Activated CD4-positive, alpha-beta memory T cell treated with anti-CD3 and anti-CD28 coated beads, Interleukin-2, amount 10 ng/mL, durations not matched to agents 7 days and 5 days (primary cell): ENCODE measurements at regions not wholly inside any gene's neighbourhood (a gene's known extent, or its start where the extent isn't known, plus 50 kb on each side); places are given as distances from the start of the nearest gene placed in this dataset.

Source experiments
- CTCF ChIA-PET: fragments of 350-600 bp; sonication (Branson Sonifier 250); formaldehyde crosslinking; loops from one replicate; lab custom pipeline; 2021; ENCODE audit warnings: antibody characterized with exemption, inconsistent platforms; lab: Charles Lee
- POLR2A ChIA-PET: fragments of 350-600 bp; sonication (Branson Sonifier 250); formaldehyde crosslinking; loops from one replicate; lab custom pipeline; 2021; ENCODE audit warnings: antibody characterized with exemption; lab: Charles Lee
- DNase-seq: peaks from one replicate; pipeline ENCODE4 v3.0.0-alpha.2; 2020
- H3K27ac Mint-ChIP-seq: one replicate; pipeline ENCODE4 v1.8.0; 2021; ENCODE audit warnings: mild to moderate bottlenecking, mixed read lengths
- H3K27me3 Mint-ChIP-seq: one replicate; pipeline ENCODE4 v1.8.0; 2021; ENCODE audit warnings: mixed read lengths
- H3K36me3 Mint-ChIP-seq: one replicate; pipeline ENCODE4 v1.8.0; 2021; ENCODE audit warnings: low read depth, mixed read lengths
- H3K4me1 Mint-ChIP-seq: one replicate; pipeline ENCODE4 v1.8.0; 2021; ENCODE audit warnings: mixed read lengths
- H3K4me3 Mint-ChIP-seq: one replicate; pipeline ENCODE4 v1.8.0; 2021; ENCODE audit warnings: mild to moderate bottlenecking, mixed read lengths
- H3K9me3 Mint-ChIP-seq: one replicate; pipeline ENCODE4 v1.8.0; 2021; ENCODE audit warnings: mixed read lengths

GRCh38 chr18:66159451-66159850 is 408.6 kb downstream of the CDH7 start:
- CTCF ChIA-PET, result no interaction called here
- no peaks in the 10 kb centered on the region for H3K36me3 Mint-ChIP-seq
- H3K27me3 Mint-ChIP-seq, result no peaks in the 10 kb centered on the region
- H3K4me3 Mint-ChIP-seq, result no peak overlapping the region
- POLR2A ChIA-PET, result no interaction called here
- no peaks in the 10 kb centered on the region for H3K4me1 Mint-ChIP-seq
- no peak overlapping the region for H3K27ac Mint-ChIP-seq
- DNase-seq, result no peak
- peaks cover 5% of the 10 kb centered on the region for H3K9me3 Mint-ChIP-seq

DNA sequence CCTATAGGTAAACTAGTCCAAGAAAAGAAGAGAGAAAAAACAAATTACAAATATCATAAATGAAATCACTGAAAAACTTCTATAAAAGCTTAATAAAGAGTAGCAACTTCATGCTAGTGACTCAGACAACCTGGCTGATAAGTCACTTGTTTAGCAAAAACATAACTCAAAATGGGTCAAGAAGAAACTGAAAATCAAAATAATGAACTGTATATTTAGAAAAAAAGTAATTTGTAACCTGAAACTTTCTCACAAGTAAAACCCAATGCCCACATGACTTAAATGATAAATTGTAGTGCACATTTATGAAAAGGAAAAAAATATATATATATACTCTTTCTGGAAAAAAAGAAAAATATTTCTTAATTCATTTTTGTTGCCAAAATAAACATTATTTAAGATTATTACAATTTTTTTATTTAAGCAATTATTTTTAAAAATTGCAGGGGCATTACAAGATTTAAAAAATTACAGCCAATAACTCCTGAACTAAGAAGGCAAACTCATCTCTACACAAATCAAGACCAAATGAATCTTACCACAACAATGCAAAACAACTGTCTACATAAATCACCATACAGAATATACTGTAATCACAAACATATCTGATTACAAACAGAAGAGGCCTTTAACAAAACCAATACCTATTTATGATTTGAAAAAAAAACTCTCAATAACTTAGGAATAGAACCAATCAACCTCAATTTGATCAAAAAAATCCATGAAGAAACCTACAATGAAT is 406.3 kb downstream of the CDH7 start:
- H3K27ac Mint-ChIP-seq, result no peak overlapping the region
- CTCF ChIA-PET, result no interaction called here

GRCh38 chr18:66150650-66151049 is 399.8 kb downstream of the CDH7 start:
- Mint-ChIP-seq H3K36me3 (no peaks in the 10 kb centered on the region), H3K27me3 (no peaks in the 10 kb centered on the region), H3K4me3 (no peak overlapping the region), H3K9me3 (peaks cover 4% of the 10 kb centered on the region), H3K27ac (no peak overlapping the region), H3K4me1 (no peaks in the 10 kb centered on the region)
- DNase-seq, result no peak
- ChIA-PET CTCF (no interaction called here), POLR2A (no interaction called here)

More for the DNA sequence above, 406.3 kb downstream of the CDH7 start:
- no peaks in the 10 kb centered on the region for H3K36me3 Mint-ChIP-seq
- no peaks in the 10 kb centered on the region for H3K4me1 Mint-ChIP-seq
- DNase-seq, result no peak
- H3K9me3 Mint-ChIP-seq, result no peaks in the 10 kb centered on the region
- POLR2A ChIA-PET, result no interaction called here
- H3K27me3 Mint-ChIP-seq, result no peaks in the 10 kb centered on the region
- H3K4me3 Mint-ChIP-seq, result no peak overlapping the region

- CTCF ChIA-PET, result no interaction called here
These were observed 392.2 kb downstream of the CDH7 start for GRCh38 chr18:66143029-66143428.

DNA sequence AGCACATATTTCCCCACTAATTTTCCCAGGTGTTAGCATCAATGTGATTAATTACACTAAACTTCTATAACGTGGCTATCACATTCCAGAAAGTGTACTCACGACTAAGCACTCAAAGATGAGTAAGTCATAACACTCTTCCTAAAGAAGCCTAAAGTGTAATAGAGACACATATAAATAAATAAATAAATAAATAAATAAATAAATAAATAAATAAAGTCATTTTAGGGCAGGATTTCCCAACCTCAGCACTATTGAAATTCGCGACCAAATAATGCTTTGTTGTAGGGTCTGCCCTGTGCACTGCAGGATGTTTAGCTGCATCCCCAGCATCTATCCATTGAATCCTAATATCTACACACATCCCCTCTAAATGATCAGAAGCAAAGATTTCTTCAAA is 390.9 kb downstream of the CDH7 start:
- CTCF ChIA-PET, result no interaction called here
- H3K27me3 Mint-ChIP-seq, result no peaks in the 10 kb centered on the region
- no peaks in the 10 kb centered on the region for H3K36me3 Mint-ChIP-seq
- peaks cover 3% of the 10 kb centered on the region for H3K9me3 Mint-ChIP-seq
- no peaks in the 10 kb centered on the region for H3K4me1 Mint-ChIP-seq
- POLR2A ChIA-PET, result no interaction called here
- no peak for DNase-seq
- H3K4me3 Mint-ChIP-seq, result no peak overlapping the region
- no peak overlapping the region for H3K27ac Mint-ChIP-seq

More at GRCh38 chr18:66143029-66143428, 392.2 kb downstream of the CDH7 start:
- Mint-ChIP-seq H3K4me3 (no peak overlapping the region), H3K9me3 (peaks cover 3% of the 10 kb centered on the region), H3K36me3 (no peaks in the 10 kb centered on the region), H3K4me1 (no peaks in the 10 kb centered on the region), H3K27me3 (no peaks in the 10 kb centered on the region), H3K27ac (no peak overlapping the region)
- DNase-seq, result no peak
- POLR2A ChIA-PET, result no interaction called here

DNA sequence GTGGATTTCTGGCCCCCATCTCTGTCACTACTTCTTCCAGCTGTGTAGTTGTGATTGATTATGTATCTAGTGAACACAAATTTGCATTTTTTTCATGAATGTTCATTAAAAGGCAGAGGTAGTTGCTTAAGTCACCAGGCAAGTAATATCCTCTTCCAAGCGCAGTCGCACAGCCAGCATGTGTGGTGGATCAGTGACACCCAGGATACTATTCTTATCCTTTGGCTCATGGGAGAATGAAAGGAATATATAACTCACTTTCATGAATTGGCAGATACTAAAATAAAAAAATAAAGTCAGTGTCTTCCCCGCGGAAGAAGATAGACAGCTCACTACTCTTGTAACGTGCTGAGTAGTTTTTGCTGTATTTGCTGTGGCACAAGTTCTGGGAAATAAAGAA is 387.8 kb downstream of the CDH7 start:
- no peaks in the 10 kb centered on the region for H3K27me3 Mint-ChIP-seq
- no peaks in the 10 kb centered on the region for H3K36me3 Mint-ChIP-seq
- POLR2A ChIA-PET, result no interaction called here
- no peak overlapping the region for H3K4me3 Mint-ChIP-seq
- H3K9me3 Mint-ChIP-seq, result peaks cover 7% of the 10 kb centered on the region
- H3K27ac Mint-ChIP-seq, result no peak overlapping the region
- no peak for DNase-seq
- CTCF ChIA-PET, result no interaction called here
- no peaks in the 10 kb centered on the region for H3K4me1 Mint-ChIP-seq

DNA sequence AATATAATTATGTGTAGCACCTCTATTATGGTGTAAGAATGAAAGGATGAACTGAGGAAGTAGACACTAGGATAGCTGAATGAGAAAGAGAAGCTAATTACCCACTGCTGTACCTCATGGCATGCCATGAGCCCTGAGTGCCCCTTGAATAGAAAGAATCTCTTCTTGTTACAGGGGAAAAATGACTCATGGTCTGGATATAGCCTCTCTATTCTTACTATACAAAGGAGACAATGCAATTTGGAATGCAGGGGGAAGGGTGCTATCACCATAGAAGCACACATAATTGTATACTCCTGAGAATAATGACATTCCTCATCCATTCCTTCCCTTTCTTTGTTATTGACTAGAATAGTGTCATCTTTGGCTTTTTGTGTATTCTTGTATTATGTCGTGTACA is 385.2 kb downstream of the CDH7 start:
- Mint-ChIP-seq H3K9me3 (peaks cover 7% of the 10 kb centered on the region), H3K36me3 (no peaks in the 10 kb centered on the region), H3K4me3 (no peak overlapping the region), H3K4me1 (no peaks in the 10 kb centered on the region), H3K27me3 (no peaks in the 10 kb centered on the region), H3K27ac (no peak overlapping the region)
- ChIA-PET CTCF (no interaction called here), POLR2A (no interaction called here)
- no peak for DNase-seq

DNA sequence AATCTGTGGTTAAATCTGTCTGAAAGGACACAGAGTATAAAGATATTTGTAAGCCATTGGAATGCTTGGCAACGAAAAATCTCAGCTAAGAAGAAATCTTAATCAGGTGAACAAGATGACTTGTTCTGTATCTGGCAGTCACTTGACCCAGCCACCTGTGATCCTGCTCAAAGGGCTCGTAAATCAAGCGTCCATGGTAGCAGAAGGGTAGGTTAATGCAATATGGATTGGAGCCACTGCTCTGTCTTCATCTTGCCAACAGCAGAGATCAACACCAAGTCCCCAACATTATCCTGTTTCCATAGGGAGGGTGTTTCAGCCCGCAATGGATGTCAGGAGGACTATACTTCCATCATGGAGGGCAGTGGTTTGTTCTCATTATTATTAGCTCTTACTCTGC is 378.4 kb downstream of the CDH7 start:
- peaks cover 5% of the 10 kb centered on the region for H3K9me3 Mint-ChIP-seq
- no peak for DNase-seq
- no peaks in the 10 kb centered on the region for H3K4me1 Mint-ChIP-seq
- CTCF ChIA-PET, result no interaction called here
- H3K4me3 Mint-ChIP-seq, result no peak overlapping the region
- H3K27ac Mint-ChIP-seq, result no peak overlapping the region
- no peaks in the 10 kb centered on the region for H3K36me3 Mint-ChIP-seq
- POLR2A ChIA-PET, result no interaction called here
- no peaks in the 10 kb centered on the region for H3K27me3 Mint-ChIP-seq

DNA sequence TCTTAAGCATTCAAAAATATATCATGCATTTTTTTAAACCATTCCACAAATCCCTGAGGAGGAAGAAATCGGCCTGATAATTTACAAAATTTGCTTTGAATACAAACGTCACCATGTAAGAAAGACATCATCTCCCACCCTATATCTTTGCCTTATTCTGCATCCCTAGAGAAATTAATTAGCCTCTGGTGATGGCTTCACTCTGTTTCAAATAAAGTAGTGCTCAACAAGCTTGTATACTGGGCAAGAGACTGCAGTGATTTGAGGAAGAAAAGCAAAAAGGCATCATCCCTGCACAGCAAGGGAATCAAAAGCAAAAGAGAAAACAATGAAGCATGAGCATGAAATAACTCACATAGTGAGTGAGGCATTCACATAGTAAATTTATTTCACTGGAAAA is 375.5 kb downstream of the CDH7 start:
- H3K36me3 Mint-ChIP-seq, result no peaks in the 10 kb centered on the region
- no peaks in the 10 kb centered on the region for H3K4me1 Mint-ChIP-seq
- no peak for DNase-seq
- H3K9me3 Mint-ChIP-seq, result peaks cover 6% of the 10 kb centered on the region
- no peak overlapping the region for H3K4me3 Mint-ChIP-seq
- ChIA-PET POLR2A (no interaction called here), CTCF (no interaction called here)
- H3K27me3 Mint-ChIP-seq, result no peaks in the 10 kb centered on the region
- no peak overlapping the region for H3K27ac Mint-ChIP-seq

DNA sequence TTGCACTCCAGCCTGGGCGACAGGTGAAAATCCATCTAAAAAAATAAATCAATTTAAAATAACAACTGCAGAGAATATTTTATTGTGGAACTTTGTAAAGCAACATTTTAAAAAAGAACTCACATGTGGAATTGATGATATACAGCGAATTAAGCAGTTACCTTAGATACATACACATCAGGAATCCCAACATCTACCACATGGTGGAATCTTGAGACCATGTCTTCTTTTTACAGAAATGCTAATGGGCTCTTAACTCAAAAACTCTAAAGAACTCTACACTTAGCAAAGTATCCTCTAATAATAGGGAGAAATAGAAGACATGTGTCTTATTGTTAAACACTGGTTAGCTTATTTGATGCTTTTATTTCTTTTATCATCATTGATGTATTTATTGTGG is 373.6 kb downstream of the CDH7 start:
- CTCF ChIA-PET, result no interaction called here

GRCh38 chr18:66119347-66119746 is 368.5 kb downstream of the CDH7 start:
- CTCF ChIA-PET, result no interaction called here
- Mint-ChIP-seq H3K36me3 (no peaks in the 10 kb centered on the region), H3K4me1 (no peaks in the 10 kb centered on the region), H3K27ac (no peak overlapping the region), H3K27me3 (no peaks in the 10 kb centered on the region), H3K4me3 (no peak overlapping the region), H3K9me3 (peaks cover 4% of the 10 kb centered on the region)
- POLR2A ChIA-PET, result no interaction called here
- no peak for DNase-seq

More for the DNA sequence above, 373.6 kb downstream of the CDH7 start:
- Mint-ChIP-seq H3K4me1 (no peaks in the 10 kb centered on the region), H3K27ac (no peak overlapping the region), H3K4me3 (no peak overlapping the region), H3K9me3 (peaks cover 3% of the 10 kb centered on the region), H3K36me3 (no peaks in the 10 kb centered on the region), H3K27me3 (no peaks in the 10 kb centered on the region)
- no peak for DNase-seq
- POLR2A ChIA-PET, result no interaction called here

GRCh38 chr18:66111018-66111417 is 360.2 kb downstream of the CDH7 start:
- CTCF ChIA-PET, result no interaction called here
- POLR2A ChIA-PET, result no interaction called here

DNA sequence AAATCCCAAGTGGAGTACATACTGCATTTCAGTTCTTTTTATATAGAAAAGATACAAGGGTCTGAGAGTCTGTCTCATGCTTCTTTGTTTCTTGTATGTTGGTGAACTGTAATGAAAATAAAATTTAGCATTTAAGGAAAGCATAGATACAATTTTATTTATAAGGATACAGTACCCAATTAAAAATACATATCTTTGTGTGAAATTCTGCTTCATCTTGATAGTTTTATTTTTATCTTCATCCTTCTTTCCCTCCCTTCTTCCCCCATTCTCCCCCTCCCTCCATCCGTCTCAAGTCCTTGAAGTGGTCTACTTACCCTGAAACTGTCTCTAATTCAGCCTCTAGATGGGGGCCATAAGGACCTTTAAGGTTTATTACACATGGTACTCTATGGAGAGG is 359.8 kb downstream of the CDH7 start:
- no peak overlapping the region for H3K4me3 Mint-ChIP-seq
- ChIA-PET CTCF (no interaction called here), POLR2A (no interaction called here)
- no peaks in the 10 kb centered on the region for H3K36me3 Mint-ChIP-seq
- no peaks in the 10 kb centered on the region for H3K4me1 Mint-ChIP-seq
- DNase-seq, result no peak
- peaks cover 10% of the 10 kb centered on the region for H3K9me3 Mint-ChIP-seq
- H3K27ac Mint-ChIP-seq, result no peak overlapping the region
- no peaks in the 10 kb centered on the region for H3K27me3 Mint-ChIP-seq

More at GRCh38 chr18:66111018-66111417, 360.2 kb downstream of the CDH7 start:
- no peak for DNase-seq
- H3K27me3 Mint-ChIP-seq, result no peaks in the 10 kb centered on the region
- no peaks in the 10 kb centered on the region for H3K4me1 Mint-ChIP-seq
- peaks cover 10% of the 10 kb centered on the region for H3K9me3 Mint-ChIP-seq
- H3K4me3 Mint-ChIP-seq, result no peak overlapping the region
- no peaks in the 10 kb centered on the region for H3K36me3 Mint-ChIP-seq
- H3K27ac Mint-ChIP-seq, result no peak overlapping the region

- POLR2A ChIA-PET, result no interaction called here
- CTCF ChIA-PET, result no interaction called here
- Mint-ChIP-seq H3K9me3 (peaks cover 10% of the 10 kb centered on the region), H3K36me3 (no peaks in the 10 kb centered on the region), H3K4me1 (no peaks in the 10 kb centered on the region), H3K27ac (no peak overlapping the region), H3K4me3 (no peak overlapping the region), H3K27me3 (no peaks in the 10 kb centered on the region)
- no peak for DNase-seq
These were observed 359.2 kb downstream of the CDH7 start for GRCh38 chr18:66109981-66110380.
